K562 (cell line): ENCODE measurements at regions not wholly inside any gene's neighbourhood (a gene's known extent, or its start where the extent isn't known, plus 50 kb on each side); places are given as distances from the start of the nearest gene placed in this dataset.

Source experiments
- ATAC-seq: fragments of 200-7000 bp; cut with Tn5 transposase; 3 replicates; pipeline ENCODE4 v1.9.1; 2020; ENCODE audit warnings: moderate library complexity
- BruUV-seq: library from RNA; stranded (reverse); fragments of 400-500 nt; replicated peaks from 2 replicates; lab custom pipeline; 2021; lab: Mats Ljungman, UMichigan
- CTCF ChIA-PET: fragments of 300-600 bp; formaldehyde crosslinking; extraction: SDS; loops from one replicate; lab custom pipeline; 2021; ENCODE audit warnings: low intra/inter-chr PET ratio; lab: Yijun Ruan, JAX
- POLR2A ChIA-PET: fragments of 300-600, 350-650 bp; sonication (Branson Sonifier 250); formaldehyde crosslinking; extraction: SDS; loops from one replicate; lab custom pipeline; 2021; ENCODE audit warnings: antibody characterized with exemption, inconsistent platforms; lab: Yijun Ruan, JAX
- DNase-seq, 4 experiments: peaks; one replicate each; pipeline versions ENCODE4 v3.0.0 to v3.0.0-alpha.2; 2011 to 2018; ENCODE audit warnings: low spot score in 3 of 4, mixed read lengths in 3 of 4; ENCODE audit errors: extremely low read depth in 1 of 4
- FAIRE-seq: peaks from 2 replicates; lab custom pipeline; 2011; peaks lifted over from hg19 to GRCh38; lab: Jason Lieb, UNC
- H2AFZ ChIP-seq: 2 replicates; pipeline ENCODE4 v1.6.0; 2011; ENCODE audit warnings: low read depth, low read length, control low read depth, inconsistent platforms
- H3K27ac ChIP-seq: fragments of 200-600 bp; 3 replicates; pipeline ENCODE4 v1.8.0; 2011; ENCODE audit warnings: low read depth, mild to moderate bottlenecking, control low read depth, inconsistent platforms, low read length, moderate library complexity, mixed read lengths; ENCODE audit errors: extremely low read depth
- H3K27me3 ChIP-seq, 2 experiments: fragments of 300-600 bp in 1 of 2; 2 replicates in 1 of 2; 3 replicates in 1 of 2; pipeline versions ENCODE4 v1.6.0 to v1.8.0; 2011; ENCODE audit warnings: inconsistent platforms in 2 of 2, low read length in 2 of 2, mild to moderate bottlenecking in 1 of 2, mixed read lengths in 1 of 2, moderate library complexity in 1 of 2; ENCODE audit not compliant: control insufficient read depth in 2 of 2, insufficient read depth in 2 of 2
- H3K36me3 ChIP-seq: fragments of 300-600 bp; 3 replicates; pipeline ENCODE4 v1.8.0; 2011; ENCODE audit warnings: mild to moderate bottlenecking, low read length, inconsistent platforms; ENCODE audit not compliant: control insufficient read depth, insufficient read depth
- H3K4me1 ChIP-seq, 2 experiments: fragments of 200-600 bp in 1 of 2; replicated peaks in 1 of 2; 2 replicates in 1 of 2; 3 replicates in 1 of 2; pipeline versions ENCODE4 v1.5.1 to v1.8.0; 2011; ENCODE audit warnings: inconsistent platforms in 2 of 2, low read length in 2 of 2, mild to moderate bottlenecking in 1 of 2, mixed read lengths in 1 of 2, moderate library complexity in 1 of 2; ENCODE audit not compliant: control insufficient read depth in 2 of 2, insufficient read depth in 2 of 2
- H3K4me2 ChIP-seq: 2 replicates; pipeline ENCODE4 v1.6.1; 2011; ENCODE audit warnings: low read length, control low read depth, inconsistent platforms, mixed read lengths; ENCODE audit not compliant: insufficient read depth
- H3K4me3 ChIP-seq: fragments of 200-600 bp; sonication (generic), shearing (Covaris generic); 2 replicates; pipeline ENCODE4 v1.5.1; 2016; ENCODE audit warnings: control low read depth, inconsistent platforms
- H3K79me2 ChIP-seq: fragments of 200-600 bp; 3 replicates; pipeline ENCODE4 v1.8.0; 2011; ENCODE audit warnings: low read length, inconsistent platforms; ENCODE audit not compliant: control insufficient read depth, insufficient read depth
- H3K9ac ChIP-seq, 2 experiments: 2 replicates each; pipeline versions ENCODE4 v1.6.0 to v1.6.1; 2011; ENCODE audit warnings: low read depth in 2 of 2, low read length in 2 of 2, control low read depth in 1 of 2, inconsistent platforms in 1 of 2, mild to moderate bottlenecking in 1 of 2, mixed read lengths in 1 of 2; ENCODE audit not compliant: insufficient read depth in 1 of 2
- H3K9me1 ChIP-seq: one replicate; pipeline ENCODE4 v1.6.0; 2011; ENCODE audit warnings: inconsistent platforms, mild to moderate bottlenecking, low read length, moderate library complexity; ENCODE audit not compliant: control insufficient read depth, insufficient read depth
- H3K9me3 ChIP-seq: replicated peaks from 2 replicates; pipeline ENCODE4 v1.5.1; 2011; ENCODE audit warnings: low read depth, low read length, inconsistent platforms; ENCODE audit not compliant: control insufficient read depth, insufficient read depth
- H4K20me1 ChIP-seq: replicated peaks from 2 replicates; pipeline ENCODE4 v1.6.1; 2011; ENCODE audit warnings: low read length, inconsistent platforms, mixed read lengths; ENCODE audit not compliant: control insufficient read depth, insufficient read depth
- CHD4 ChIP-seq: fragments of 200-600 bp; sonication (generic); IDR thresholded peaks from 3 replicates; pipeline ENCODE4 v1.6.1; 2012; ENCODE audit warnings: low read depth, mild to moderate bottlenecking, mixed read lengths, low read length, inconsistent platforms; ENCODE audit not compliant: insufficient read depth, insufficient replicate concordance, poor library complexity, severe bottlenecking
- NCOA6 ChIP-seq: fragments of 450-650 bp; IDR thresholded peaks from 2 replicates; pipeline ENCODE4 v1.6.1; 2017; ENCODE audit warnings: mild to moderate bottlenecking
- ZNF232 ChIP-seq: sonication (generic); formaldehyde crosslinking; IDR thresholded peaks from 2 replicates; pipeline ENCODE4 v1.8.0; 2022; ENCODE audit warnings: mild to moderate bottlenecking, missing genetic modification reagents
- ZNF239 ChIP-seq: fragments of 250-450 bp; sonication (Bioruptor Pico); IDR thresholded peaks from 2 replicates; pipeline ENCODE4 v1.4.0; 2020; ENCODE audit warnings: mild to moderate bottlenecking
- ZSCAN29 ChIP-seq: fragments of 450-650 bp; IDR thresholded peaks from 2 replicates; pipeline ENCODE4 v1.6.1; 2017
- WGBS: fragments of 100-300 bp; shearing (Covaris generic); methylation state at CpG from one replicate; pipeline ENCODE4 v1.1.6; 2016; ENCODE audit warnings: low coverage, mixed read lengths; ENCODE audit not compliant: insufficient coverage; ENCODE audit errors: missing lambda C conversion rate; 5-methylcytosine and 5-hydroxymethylcytosine counted together
- in situ Hi-C: fragments of 300-500 bp; cut with MboI; formaldehyde crosslinking; loops from 4 replicates; pipeline ENCODE4 v1.15.0; 2018; ENCODE audit warnings: inconsistent platforms, mixed read lengths
- intact Hi-C: fragments of 100-400 bp; cut with micrococcal nuclease; formaldehyde crosslinking; loops from 2 replicates; pipeline ENCODE4 v1.14.2; 2022
- TF ChIP-seq, protein P1 (sequence below): fragments of 450-650 bp; IDR thresholded peaks from 2 replicates; pipeline ENCODE4 v1.7.1; 2018; ENCODE audit warnings: mild to moderate bottlenecking, low read depth; ENCODE audit not compliant: partially characterized antibody
- TF ChIP-seq, protein P2 (sequence below): sonication (generic); formaldehyde crosslinking; IDR thresholded peaks from 2 replicates; pipeline ENCODE4 v1.8.0; 2022; ENCODE audit warnings: mild to moderate bottlenecking, missing genetic modification reagents

DNA sequence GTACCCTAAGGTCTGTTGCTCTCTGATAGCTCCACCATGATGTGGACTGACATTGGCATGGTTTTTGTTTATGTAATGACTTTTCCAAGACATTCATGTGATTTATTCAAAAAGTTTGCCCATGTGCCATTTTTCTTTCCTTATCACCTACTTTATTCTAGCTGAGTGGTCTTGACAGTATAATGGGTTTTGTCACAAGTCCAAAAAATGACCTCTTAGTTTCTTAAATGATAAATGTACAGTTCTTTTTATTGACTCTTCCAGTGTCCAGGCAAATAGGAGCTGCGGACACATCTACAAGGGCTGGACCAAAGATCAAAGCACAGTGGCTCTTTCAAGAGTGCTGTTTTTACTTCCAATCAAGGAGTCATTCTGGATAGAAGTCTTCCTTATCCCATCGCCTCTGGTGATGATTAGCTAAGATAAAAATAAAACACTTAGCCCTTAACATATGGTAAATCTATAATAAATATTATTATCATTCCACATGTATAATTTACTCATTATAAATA lies 141.4 kb downstream of the MMUT start:
- H3K36me3 ChIP-seq = no peaks in the 10 kb centered on the region
- 0% methylated on average over 2 of the region's 2 CpGs for WGBS
- no peaks in the 10 kb centered on the region for H3K9me1 ChIP-seq
- H3K9ac ChIP-seq = no peak overlapping the region
- no TSS peak for BruUV-seq
- ChIA-PET POLR2A (no interaction called here), CTCF (no interaction called here)
- no peak overlapping the region for H2AFZ ChIP-seq
- H3K9me3 ChIP-seq = no peaks in the 10 kb centered on the region
- in situ Hi-C loops = no loop called here
- H3K4me2 ChIP-seq = no peak overlapping the region
- ATAC-seq (no peak), FAIRE-seq (no peak), DNase-seq (no peak)
- TF ChIP-seq CHD4 (no peak), ZNF232 (CRISPR knock-in tag) (no peak), NCOA6 (no peak), ZNF239 (CRISPR knock-in tag) (no peak), ZSCAN29 (no peak)
- TF ChIP-seq, protein P1, sequence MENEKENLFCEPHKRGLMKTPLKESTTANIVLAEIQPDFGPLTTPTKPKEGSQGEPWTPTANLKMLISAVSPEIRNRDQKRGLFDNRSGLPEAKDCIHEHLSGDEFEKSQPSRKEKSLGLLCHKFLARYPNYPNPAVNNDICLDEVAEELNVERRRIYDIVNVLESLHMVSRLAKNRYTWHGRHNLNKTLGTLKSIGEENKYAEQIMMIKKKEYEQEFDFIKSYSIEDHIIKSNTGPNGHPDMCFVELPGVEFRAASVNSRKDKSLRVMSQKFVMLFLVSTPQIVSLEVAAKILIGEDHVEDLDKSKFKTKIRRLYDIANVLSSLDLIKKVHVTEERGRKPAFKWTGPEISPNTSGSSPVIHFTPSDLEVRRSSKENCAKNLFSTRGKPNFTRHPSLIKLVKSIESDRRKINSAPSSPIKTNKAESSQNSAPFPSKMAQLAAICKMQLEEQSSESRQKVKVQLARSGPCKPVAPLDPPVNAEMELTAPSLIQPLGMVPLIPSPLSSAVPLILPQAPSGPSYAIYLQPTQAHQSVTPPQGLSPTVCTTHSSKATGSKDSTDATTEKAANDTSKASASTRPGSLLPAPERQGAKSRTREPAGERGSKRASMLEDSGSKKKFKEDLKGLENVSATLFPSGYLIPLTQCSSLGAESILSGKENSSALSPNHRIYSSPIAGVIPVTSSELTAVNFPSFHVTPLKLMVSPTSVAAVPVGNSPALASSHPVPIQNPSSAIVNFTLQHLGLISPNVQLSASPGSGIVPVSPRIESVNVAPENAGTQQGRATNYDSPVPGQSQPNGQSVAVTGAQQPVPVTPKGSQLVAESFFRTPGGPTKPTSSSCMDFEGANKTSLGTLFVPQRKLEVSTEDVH = no peak
- TF ChIP-seq, protein P2, sequence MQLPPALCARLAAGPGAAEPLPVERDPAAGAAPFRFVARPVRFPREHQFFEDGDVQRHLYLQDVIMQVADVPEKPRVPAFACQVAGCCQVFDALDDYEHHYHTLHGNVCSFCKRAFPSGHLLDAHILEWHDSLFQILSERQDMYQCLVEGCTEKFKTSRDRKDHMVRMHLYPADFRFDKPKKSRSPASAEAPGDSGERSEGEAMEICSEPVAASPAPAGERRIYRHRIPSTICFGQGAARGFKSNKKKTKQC (CRISPR knock-in tag) = no peak
- no peak overlapping the region for H3K27ac ChIP-seq
- no peaks in the 10 kb centered on the region for H3K27me3 ChIP-seq
- no peaks in the 10 kb centered on the region for H3K79me2 ChIP-seq
- no peak overlapping the region for H3K4me3 ChIP-seq
- H4K20me1 ChIP-seq = no peaks in the 10 kb centered on the region
- H3K4me1 ChIP-seq = no peaks in the 10 kb centered on the region
- intact Hi-C loops = no loop called here
